HG03045 (cell line): ENCODE measurements at regions not wholly inside any gene's neighbourhood (a gene's known extent, or its start where the extent isn't known, plus 50 kb on each side); places are given as distances from the start of the nearest gene placed in this dataset.
"Not testable (repeated sequence)": the region's sequence is repeated elsewhere in the genome, so short reads cannot be mapped to it uniquely, and the experiment has no call there.

Experiments
- ATAC-seq: cut with Tn5 transposase; IDR thresholded peaks from one replicate; pipeline ENCODE4 v1.9.1; 2021; ENCODE audit warnings: mild to moderate bottlenecking, moderate library complexity; ENCODE audit not compliant: unreplicated experiment

- ATAC-seq, result no peak
These were observed 67.5 kb downstream of the EIF1AY start for GRCh38 chrY:20643055-20643454.

GRCh38 chrY:20648265-20648664, 72.7 kb downstream of the EIF1AY start:
- ATAC-seq, result peak; percentile 46

DNA sequence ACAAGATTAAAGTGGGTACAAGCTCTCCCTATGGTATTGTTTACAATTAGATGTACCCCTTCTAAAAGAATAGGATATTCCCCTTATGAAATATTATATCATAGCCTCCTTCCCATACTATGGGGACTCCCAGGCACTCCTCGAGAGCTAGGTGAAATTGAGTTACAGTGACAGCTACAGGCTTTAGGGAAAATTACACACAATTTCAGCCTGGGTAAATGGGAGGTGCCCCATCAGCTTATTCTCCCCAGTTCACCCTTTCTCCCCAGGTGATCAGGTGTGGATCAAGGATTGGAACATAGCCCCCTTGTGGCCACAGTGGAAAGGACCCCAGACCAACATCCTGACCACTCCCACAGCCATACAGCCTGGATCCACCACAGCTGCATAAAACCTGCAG, 73.3 kb downstream of the EIF1AY start:
- not testable (repeated sequence) for ATAC-seq

DNA sequence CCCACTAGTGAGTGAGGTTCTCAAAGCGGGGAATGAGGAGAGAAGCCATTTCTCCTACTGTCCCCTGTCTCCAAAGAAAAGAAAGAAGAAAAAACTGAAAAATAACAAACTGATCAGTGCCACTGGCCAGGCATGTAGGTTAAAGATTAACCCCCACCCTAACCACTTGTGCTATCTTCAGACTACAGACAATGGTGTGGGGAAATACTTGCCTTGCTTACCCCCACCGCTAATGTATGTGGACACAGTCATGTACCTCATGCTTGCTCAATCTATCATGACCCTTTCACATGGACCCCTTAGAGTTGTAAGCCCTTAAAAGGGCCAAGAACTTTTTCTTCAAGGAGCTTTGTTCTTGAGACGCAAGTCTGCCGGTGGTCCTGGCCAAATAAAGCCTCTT, 75.9 kb downstream of the EIF1AY start:
- ATAC-seq, result no peak

DNA sequence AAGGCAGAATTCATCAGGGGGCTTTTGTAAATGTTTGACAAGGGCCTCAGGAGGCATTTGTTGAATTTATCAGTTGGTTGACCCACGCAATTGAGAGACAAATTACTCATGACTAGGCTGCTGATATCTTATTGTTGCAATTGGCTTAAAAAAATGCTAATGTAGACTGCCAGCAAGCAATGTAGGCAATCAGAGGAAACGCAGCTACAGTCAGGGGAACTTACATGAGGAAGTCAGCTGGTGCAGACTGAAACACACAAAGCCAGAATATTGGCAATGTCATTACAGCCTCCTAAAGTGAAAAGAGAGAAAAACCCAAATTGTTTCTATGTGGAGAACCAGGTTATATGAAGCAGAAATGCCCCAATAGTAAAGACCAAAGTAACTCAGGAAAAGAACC, 83.9 kb downstream of the EIF1AY start:
- no peak for ATAC-seq

DNA sequence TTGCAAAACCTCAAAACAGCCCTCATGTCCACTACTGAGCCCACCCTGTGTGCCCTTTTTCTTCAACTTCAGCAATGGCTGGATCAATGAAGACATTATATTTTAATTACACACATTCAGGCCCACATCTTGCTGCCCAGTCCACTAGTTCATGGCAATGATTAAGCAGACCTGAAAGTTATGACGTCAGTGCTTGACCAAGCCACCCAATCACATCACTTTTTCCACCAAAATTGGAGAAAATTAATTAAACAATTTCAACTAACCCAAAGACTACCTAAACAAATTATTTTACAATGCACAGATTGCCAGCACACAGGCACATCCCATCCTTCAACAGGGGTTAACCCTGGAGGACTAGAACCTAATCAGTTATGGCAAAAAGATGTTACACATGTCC, 86.6 kb downstream of the EIF1AY start:
- no peak for ATAC-seq

DNA sequence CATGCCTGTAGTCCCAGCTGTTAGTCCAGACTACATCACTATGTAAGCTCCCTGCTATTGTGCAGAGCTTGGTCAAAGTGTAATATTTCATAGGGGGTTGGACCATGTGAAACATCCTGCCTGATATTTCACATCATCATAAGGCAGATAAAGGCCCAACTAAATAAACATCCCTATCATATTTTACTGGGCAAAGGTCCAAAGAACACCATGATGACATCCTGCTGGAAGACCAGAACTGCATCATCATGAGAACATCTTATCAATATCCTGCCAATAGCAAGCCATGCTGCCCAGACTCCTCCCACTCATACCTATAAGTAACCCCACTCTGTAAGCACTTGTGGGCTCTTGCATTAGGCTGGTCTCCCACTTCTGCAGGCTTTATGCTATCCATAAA, 88.6 kb downstream of the EIF1AY start:
- no peak for ATAC-seq

DNA sequence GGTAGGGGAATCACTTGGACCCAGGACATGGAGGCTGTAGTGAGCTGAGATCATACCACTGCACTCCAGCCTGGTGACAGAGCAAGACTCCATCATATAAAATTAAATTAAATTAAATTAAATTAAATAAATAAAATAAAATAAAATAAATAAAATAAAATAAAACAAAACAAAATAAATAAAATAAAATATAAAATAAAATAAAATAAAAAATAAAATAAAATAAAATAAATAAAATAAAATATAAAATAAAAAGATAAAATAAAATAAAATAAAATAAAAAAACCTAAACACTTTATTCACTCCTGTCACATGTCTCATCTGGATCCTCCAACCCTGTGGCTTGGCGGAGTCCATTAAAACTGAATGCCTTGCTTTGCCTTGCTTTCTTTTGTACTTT, 89.8 kb downstream of the EIF1AY start:
- not testable (repeated sequence) for ATAC-seq

DNA sequence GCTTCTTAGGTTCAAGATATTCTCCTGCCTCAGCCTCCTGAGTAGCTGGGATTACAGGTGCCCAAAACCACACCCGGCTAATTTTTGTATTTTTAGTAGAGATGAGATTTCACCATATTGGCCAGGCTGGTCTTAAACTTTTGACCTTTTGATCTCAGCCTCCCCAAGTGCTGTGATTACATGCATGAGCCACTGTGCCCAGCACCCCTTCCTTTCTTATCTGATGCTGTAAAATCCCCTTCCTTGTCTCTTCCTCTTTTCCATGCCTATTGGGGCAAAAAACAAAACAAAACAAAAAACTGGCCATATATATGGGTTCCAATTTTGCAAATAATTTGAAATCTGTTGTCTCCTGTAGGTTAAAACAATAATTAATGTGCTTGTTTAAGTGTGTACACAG, 74.0 kb upstream of the RPS4Y2 start:
- no peak for ATAC-seq

GRCh38 chrY:20683371-20683770, 72.5 kb upstream of the RPS4Y2 start:
- no peak for ATAC-seq

- no peak for ATAC-seq
These were observed 69.2 kb upstream of the RPS4Y2 start for GRCh38 chrY:20686674-20687073.
